ENCODE measurements at regions not wholly inside any gene's neighbourhood (a gene's known extent, or its start where the extent isn't known, plus 50 kb on each side); places are given as distances from the start of the nearest gene placed in this dataset.

DNA sequence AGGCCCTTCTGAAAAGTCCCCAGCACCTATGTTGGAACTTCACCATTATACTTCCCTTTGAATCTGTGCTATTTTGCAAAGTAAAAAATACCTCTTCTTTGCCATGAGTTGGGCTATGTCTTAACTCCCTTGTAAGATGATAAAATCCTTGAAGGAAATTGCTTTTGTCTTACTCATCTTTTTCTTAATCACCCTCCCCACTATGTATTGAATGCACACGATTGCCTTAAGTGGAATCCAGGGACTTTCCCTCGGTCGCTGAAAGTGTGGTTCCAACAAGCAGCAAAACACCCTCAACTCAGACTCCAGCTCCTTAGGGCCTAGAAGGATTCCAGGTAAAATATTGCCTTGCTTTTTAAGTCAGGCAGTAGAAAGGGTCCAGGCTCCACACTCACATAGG, 173.2 kb upstream of the ARL4C start:
- Mint-ChIP-seq H3K9me3 (no peaks in the 10 kb centered on the region), H3K4me1 (ENCODE audit: low read depth) (no peaks in the 10 kb centered on the region), H3K4me3 (no peak overlapping the region)

DNA sequence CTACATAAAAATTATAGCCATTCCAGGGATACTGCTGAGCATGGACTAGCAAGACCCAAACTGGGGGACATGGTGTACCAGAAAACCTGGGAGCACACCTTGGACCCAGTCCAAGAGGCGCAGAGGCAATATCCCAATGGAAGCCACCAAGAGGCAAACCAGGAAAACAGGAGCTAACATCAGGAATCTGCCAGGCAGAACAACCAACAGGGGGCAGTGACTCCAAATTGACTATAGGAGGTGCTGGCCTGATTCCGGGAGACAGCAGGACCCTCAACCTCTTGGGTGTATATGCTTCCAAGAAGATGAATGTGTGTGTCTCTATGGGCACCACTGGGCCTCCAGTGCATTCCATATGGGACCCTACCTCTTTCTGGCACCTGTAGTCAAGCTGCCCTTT, 172.7 kb upstream of the ARL4C start:
- H3K4me3 Mint-ChIP-seq, result no peak overlapping the region
- no peaks in the 10 kb centered on the region for H3K9me3 Mint-ChIP-seq
- no peak for ATAC-seq
- DNase-seq, result no peak
- no peaks in the 10 kb centered on the region for H3K36me3 Mint-ChIP-seq (ENCODE audit: insufficient read depth)
- H3K27me3 Mint-ChIP-seq (ENCODE audit: low read depth), result peaks cover 21% of the 10 kb centered on the region
- no peaks in the 10 kb centered on the region for H3K4me1 Mint-ChIP-seq (ENCODE audit: low read depth)

More for the DNA sequence above, 173.2 kb upstream of the ARL4C start:
- ATAC-seq (no peak), DNase-seq (no peak)
- H3K27me3 Mint-ChIP-seq (ENCODE audit: low read depth), result peaks cover 21% of the 10 kb centered on the region
- H3K36me3 Mint-ChIP-seq (ENCODE audit: insufficient read depth), result no peaks in the 10 kb centered on the region

DNA sequence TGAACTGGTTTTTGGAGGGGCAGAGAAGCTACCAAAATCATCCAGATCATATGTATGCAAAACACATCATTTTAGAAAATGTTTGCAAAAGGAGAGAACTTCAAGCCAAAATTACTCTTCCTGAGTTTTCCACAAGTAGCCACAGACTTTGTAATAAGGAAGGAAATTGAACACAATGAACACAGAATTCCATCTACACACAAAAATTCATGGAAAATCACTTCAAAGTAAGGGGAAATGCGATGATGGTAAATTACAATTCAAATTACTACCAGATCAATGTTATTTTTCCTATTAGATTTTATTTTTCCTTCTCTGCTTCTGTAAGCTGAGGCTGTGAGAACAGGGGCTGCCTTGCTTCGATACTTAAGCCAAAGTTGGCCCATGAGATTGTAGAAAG, 172.1 kb upstream of the ARL4C start:
- Mint-ChIP-seq H3K9me3 (peaks cover 6% of the 10 kb centered on the region), H3K4me3 (no peak overlapping the region), H3K36me3 (ENCODE audit: insufficient read depth) (no peaks in the 10 kb centered on the region), H3K27me3 (ENCODE audit: low read depth) (peaks cover 20% of the 10 kb centered on the region), H3K4me1 (ENCODE audit: low read depth) (no peaks in the 10 kb centered on the region)
- no peak for ATAC-seq
- no peak for DNase-seq

DNA sequence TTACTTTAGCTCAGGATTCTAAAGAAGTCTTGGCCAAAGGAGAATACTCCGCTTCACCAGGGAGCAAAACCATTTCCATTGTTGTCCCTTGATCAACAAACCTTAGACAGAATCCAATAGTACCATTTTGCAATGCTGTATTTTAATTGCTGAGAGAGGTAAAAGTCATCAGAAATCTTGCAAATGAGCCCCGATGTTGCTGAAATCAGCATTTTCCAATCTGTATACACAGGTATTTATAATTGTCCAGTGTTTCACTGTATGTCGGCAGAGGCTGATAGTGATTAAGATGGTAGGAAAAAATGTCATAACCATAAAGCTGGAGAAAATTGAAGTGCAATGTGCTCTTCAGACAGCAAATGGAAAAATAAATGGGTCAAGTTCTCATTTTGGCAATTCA, 170.0 kb upstream of the ARL4C start:
- Mint-ChIP-seq H3K4me1 (ENCODE audit: low read depth) (no peaks in the 10 kb centered on the region), H3K27me3 (ENCODE audit: low read depth) (peaks cover 20% of the 10 kb centered on the region), H3K4me3 (no peak overlapping the region), H3K36me3 (ENCODE audit: insufficient read depth) (no peaks in the 10 kb centered on the region), H3K9me3 (peaks cover 11% of the 10 kb centered on the region)
- ATAC-seq (no peak), DNase-seq (no peak)

DNA sequence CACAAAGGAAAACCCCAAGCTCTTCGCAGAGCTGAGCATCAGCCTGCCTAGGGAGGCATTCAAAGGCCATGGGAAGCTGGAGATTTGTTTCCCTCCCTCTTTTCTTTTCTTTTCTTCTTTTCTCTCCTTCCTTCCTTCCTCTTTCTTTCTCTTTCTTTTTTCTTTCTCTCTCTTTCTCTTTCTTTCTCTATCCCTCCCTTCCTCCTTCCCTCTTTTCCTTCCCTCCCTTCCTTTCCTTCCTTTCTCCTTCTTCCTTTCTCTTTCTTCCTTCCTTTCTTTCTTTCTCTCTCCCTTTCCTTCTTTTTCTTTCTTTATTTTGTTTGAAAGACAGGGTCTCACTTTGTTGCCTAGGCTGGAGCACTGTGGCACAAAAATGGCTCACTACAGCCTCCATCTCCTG, 168.4 kb upstream of the ARL4C start:
- H3K27me3 Mint-ChIP-seq (ENCODE audit: low read depth), result peaks cover 20% of the 10 kb centered on the region
- peaks cover 11% of the 10 kb centered on the region for H3K9me3 Mint-ChIP-seq
- no peak overlapping the region for H3K4me3 Mint-ChIP-seq
- H3K4me1 Mint-ChIP-seq (ENCODE audit: low read depth), result no peaks in the 10 kb centered on the region
- ATAC-seq, result no peak
- no peak for DNase-seq
- no peaks in the 10 kb centered on the region for H3K36me3 Mint-ChIP-seq (ENCODE audit: insufficient read depth)

DNA sequence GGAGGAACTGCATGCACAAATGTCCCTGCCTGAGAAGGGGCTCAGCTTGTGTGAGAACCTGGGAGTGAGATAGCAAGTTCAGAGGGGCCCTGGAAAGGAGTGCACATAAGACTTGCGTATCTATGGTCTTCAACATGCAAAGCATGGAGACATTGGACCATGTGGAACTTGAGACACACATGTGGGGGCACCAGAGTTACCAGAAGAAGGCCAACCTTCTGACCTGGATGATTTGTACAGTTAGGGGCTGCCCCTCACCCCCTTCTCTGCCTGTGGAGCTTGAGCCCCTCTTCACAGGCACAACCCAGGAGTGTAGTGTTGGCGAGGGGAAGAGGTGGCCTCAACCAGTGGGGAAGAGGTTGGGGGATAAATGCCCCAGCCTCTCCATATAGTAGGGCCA, 165.0 kb upstream of the ARL4C start:
- Mint-ChIP-seq H3K4me3 (no peak overlapping the region), H3K4me1 (ENCODE audit: low read depth) (no peaks in the 10 kb centered on the region), H3K27me3 (ENCODE audit: low read depth) (peaks cover 7% of the 10 kb centered on the region), H3K9me3 (peaks cover 23% of the 10 kb centered on the region), H3K36me3 (ENCODE audit: insufficient read depth) (no peaks in the 10 kb centered on the region)
- no peak for DNase-seq
- no peak for ATAC-seq

DNA sequence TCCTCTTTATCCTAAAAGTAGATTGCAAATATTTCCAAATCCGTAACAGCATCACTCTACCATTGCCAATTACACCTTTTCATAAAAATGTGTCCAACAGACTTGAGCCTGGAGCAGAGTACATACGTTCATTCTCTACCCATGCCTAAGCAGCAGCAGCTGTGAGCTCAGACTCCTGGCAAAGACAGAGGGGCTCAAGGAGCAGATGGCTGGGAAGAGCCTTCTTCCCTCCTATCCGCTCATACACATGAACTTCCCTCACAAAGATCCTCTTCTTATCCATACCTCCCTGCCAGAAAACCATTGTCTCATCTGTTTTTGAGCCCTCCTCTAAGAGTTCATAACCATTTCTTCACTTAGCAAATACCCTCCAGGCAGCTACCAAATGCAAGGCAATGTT, 164.3 kb upstream of the ARL4C start:
- H3K27me3 Mint-ChIP-seq (ENCODE audit: low read depth), result peaks cover 4% of the 10 kb centered on the region
- H3K4me3 Mint-ChIP-seq, result no peak overlapping the region
- H3K4me1 Mint-ChIP-seq (ENCODE audit: low read depth), result no peaks in the 10 kb centered on the region
- no peak for ATAC-seq
- no peaks in the 10 kb centered on the region for H3K36me3 Mint-ChIP-seq (ENCODE audit: insufficient read depth)
- DNase-seq, result no peak
- H3K9me3 Mint-ChIP-seq, result peaks cover 23% of the 10 kb centered on the region

DNA sequence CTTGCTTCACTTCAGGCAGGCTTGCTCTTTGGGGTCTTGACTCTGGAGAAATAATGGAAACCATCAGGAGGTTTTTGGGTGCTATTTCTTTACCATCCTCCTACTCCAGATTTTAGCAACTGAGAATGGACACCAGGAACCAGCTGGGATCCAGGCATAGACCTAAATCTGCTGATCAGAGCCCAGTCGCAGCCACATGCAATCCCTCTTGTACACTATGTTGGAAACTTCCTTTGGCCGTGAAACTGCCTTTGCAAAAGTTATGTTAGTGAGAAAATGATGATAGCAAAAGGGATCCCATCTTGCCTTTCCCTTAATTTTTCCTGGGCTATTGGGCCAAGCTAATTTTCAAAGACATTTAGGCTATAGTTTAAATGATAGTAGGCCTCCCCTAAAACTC, 158.8 kb upstream of the ARL4C start:
- no peak for ATAC-seq
- no peak for DNase-seq

DNA sequence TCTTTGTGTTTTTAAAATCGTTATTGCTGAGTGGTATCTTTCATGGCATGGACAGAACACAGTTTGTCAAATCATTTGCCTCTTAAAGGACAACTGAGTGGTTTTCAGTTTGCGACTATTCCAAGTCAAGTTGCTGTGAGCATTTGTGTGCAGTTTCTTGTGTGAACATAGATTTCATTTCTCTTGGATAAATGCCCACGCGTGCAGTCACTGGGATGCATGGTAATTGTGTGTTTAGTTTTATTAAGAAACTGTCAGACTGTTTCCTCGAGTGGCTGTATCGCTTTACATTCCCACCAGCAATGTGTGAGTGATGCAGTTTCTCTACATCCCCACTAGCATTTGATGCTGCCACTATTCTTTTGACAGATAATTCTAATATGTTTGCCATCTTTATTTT, 154.0 kb upstream of the ARL4C start:
- ATAC-seq (no peak), DNase-seq (no peak)
- no peaks in the 10 kb centered on the region for H3K9me3 Mint-ChIP-seq
- H3K36me3 Mint-ChIP-seq (ENCODE audit: insufficient read depth), result no peaks in the 10 kb centered on the region
- no peaks in the 10 kb centered on the region for H3K4me1 Mint-ChIP-seq (ENCODE audit: low read depth)
- H3K27me3 Mint-ChIP-seq (ENCODE audit: low read depth), result peaks cover 34% of the 10 kb centered on the region
- H3K4me3 Mint-ChIP-seq, result no peak overlapping the region

More for the DNA sequence above, 158.8 kb upstream of the ARL4C start:
- no peak overlapping the region for H3K4me3 Mint-ChIP-seq
- peaks cover 12% of the 10 kb centered on the region for H3K9me3 Mint-ChIP-seq
- H3K4me1 Mint-ChIP-seq (ENCODE audit: low read depth), result no peaks in the 10 kb centered on the region
- H3K36me3 Mint-ChIP-seq (ENCODE audit: insufficient read depth), result no peaks in the 10 kb centered on the region
- peaks cover 30% of the 10 kb centered on the region for H3K27me3 Mint-ChIP-seq (ENCODE audit: low read depth)

DNA sequence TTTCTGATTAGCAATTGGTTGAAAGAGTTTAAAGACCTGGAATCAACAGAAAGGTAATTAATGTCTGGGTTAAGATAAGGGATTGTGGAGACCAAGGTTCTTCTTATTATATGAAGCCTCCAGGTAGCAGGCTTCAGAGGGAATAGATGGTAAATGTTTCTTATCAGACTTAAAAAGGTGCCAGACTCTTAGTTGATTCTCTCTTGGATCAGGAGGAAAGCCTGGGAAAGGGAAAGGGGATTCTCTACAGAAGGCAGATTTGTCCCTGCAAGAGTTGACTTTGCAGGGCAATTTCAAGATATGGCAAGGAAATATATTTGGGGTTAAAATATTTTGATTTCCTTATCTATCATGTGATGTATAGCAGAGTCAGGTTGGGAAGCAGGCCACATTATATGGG, 153.1 kb upstream of the ARL4C start:
- Mint-ChIP-seq H3K4me3 (no peak overlapping the region), H3K9me3 (no peaks in the 10 kb centered on the region), H3K4me1 (ENCODE audit: low read depth) (no peaks in the 10 kb centered on the region), H3K27me3 (ENCODE audit: low read depth) (peaks cover 32% of the 10 kb centered on the region), H3K36me3 (ENCODE audit: insufficient read depth) (no peaks in the 10 kb centered on the region)
- DNase-seq, result no peak
- ATAC-seq, result no peak

DNA sequence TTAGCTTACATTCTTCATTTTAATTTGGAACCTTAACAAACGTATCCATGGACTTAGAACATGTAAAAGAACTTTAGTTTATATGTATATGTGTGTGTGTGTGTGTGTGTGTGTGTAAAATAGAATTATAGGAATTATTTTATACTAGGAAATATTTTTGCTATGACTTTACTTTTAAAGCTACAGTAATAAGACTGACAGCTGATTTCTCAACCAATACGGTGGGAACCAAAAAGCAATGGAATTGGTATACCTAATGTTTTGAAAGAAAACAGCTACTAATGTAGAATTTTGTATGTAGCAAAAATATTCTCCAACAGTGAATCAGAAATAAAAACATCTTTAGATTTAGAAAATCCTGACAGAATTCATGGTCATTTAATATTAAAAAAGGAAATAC, 146.5 kb upstream of the ARL4C start:
- Mint-ChIP-seq H3K4me3 (no peak overlapping the region), H3K4me1 (ENCODE audit: low read depth) (no peaks in the 10 kb centered on the region), H3K27me3 (ENCODE audit: low read depth) (peaks cover 15% of the 10 kb centered on the region), H3K36me3 (ENCODE audit: insufficient read depth) (no peaks in the 10 kb centered on the region), H3K9me3 (peaks cover 14% of the 10 kb centered on the region)
- no peak for DNase-seq
- no peak for ATAC-seq

DNA sequence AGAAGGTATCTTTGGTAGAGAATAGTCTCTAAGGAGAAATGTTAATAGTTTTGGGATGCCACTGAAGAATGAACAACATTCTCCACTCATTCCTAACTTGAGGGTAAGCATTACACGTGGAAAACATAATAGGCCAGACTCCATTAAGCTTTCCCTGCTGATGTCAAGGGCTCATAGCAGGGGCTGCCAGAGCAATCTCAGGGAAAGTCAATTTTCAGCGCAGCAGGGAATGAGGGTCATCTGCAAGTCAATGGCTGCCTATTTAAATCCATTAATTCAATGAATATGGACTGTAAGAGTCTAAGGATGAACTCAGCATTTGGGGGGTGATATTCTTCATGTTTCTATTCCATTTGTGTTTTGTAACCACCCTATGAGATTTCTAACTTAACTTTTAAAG, 144.2 kb upstream of the ARL4C start:
- Mint-ChIP-seq H3K4me1 (ENCODE audit: low read depth) (no peaks in the 10 kb centered on the region), H3K27me3 (ENCODE audit: low read depth) (peaks cover 15% of the 10 kb centered on the region), H3K36me3 (ENCODE audit: insufficient read depth) (no peaks in the 10 kb centered on the region), H3K9me3 (peaks cover 14% of the 10 kb centered on the region), H3K4me3 (no peak overlapping the region)
- DNase-seq, result no peak
- ATAC-seq, result no peak

DNA sequence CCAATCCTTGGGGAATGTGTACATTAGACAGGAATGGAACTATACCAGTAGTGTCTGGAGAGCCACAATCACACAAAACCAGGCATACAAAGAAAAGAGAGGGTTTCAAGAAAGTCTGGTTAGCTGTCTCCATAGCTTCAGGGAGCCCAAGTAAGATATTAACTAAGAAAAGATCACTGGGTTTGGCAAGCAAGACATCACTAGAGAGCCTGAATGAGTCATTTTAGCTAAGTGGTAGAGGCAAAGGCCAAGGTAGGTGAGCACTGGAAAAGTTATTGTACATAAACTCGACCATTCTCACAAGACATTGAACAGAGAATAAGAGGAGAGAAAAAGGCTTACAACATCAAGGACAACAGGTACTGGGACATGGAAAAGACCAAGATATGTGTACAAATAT, 143.8 kb upstream of the ARL4C start:
- Mint-ChIP-seq H3K36me3 (ENCODE audit: insufficient read depth) (no peaks in the 10 kb centered on the region), H3K27me3 (ENCODE audit: low read depth) (peaks cover 15% of the 10 kb centered on the region), H3K4me1 (ENCODE audit: low read depth) (no peaks in the 10 kb centered on the region), H3K4me3 (no peak overlapping the region), H3K9me3 (peaks cover 14% of the 10 kb centered on the region)
- ATAC-seq (no peak), DNase-seq (no peak)

DNA sequence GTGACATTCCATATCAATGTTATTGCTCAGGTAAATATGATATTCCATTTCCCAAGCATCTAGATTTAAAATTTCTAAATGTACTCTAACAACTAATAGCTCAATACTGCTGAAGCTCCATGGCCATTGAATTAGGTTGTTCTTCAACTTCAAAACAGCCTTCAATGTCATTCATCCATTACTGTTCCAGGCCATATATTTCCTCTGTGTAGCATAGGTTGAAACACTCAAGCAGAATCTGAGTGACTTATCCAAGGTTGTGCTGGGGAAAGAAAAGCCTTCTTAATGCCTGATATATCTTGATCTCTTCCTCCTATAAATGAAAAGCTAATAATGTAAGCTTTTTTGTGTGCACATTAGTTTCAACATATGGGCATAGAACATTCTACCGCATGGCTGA, 142.1 kb upstream of the ARL4C start:
- no peak for ATAC-seq
- DNase-seq, result no peak
- H3K9me3 Mint-ChIP-seq, result peaks cover 14% of the 10 kb centered on the region

DNA sequence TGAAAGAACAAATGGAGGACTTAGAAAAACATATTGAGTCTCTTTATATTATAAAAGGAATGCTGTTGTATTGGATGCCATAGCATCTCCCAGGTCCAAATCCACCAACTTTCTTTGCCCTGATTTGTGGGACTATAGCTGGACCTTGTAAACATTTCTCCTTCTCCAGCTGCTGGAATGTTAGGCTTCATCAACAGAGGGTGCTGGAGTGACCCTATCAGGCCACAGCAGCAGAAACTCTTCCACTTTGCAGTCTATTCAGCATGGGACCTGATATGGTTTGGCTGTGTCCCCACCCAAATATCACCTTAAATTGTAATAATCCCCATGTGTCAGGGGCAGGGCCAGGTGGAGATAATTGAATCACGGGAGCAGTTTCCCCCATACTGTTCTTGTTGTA, 138.4 kb upstream of the ARL4C start:
- no peak overlapping the region for H3K4me3 Mint-ChIP-seq
- no peaks in the 10 kb centered on the region for H3K9me3 Mint-ChIP-seq
- H3K4me1 Mint-ChIP-seq (ENCODE audit: low read depth), result no peaks in the 10 kb centered on the region
- H3K27me3 Mint-ChIP-seq (ENCODE audit: low read depth), result peaks cover 13% of the 10 kb centered on the region
- DNase-seq (no peak), ATAC-seq (no peak)
- no peaks in the 10 kb centered on the region for H3K36me3 Mint-ChIP-seq (ENCODE audit: insufficient read depth)

More for the DNA sequence above, 142.1 kb upstream of the ARL4C start:
- Mint-ChIP-seq H3K4me3 (no peak overlapping the region), H3K4me1 (ENCODE audit: low read depth) (no peaks in the 10 kb centered on the region), H3K27me3 (ENCODE audit: low read depth) (peaks cover 15% of the 10 kb centered on the region), H3K36me3 (ENCODE audit: insufficient read depth) (no peaks in the 10 kb centered on the region)

DNA sequence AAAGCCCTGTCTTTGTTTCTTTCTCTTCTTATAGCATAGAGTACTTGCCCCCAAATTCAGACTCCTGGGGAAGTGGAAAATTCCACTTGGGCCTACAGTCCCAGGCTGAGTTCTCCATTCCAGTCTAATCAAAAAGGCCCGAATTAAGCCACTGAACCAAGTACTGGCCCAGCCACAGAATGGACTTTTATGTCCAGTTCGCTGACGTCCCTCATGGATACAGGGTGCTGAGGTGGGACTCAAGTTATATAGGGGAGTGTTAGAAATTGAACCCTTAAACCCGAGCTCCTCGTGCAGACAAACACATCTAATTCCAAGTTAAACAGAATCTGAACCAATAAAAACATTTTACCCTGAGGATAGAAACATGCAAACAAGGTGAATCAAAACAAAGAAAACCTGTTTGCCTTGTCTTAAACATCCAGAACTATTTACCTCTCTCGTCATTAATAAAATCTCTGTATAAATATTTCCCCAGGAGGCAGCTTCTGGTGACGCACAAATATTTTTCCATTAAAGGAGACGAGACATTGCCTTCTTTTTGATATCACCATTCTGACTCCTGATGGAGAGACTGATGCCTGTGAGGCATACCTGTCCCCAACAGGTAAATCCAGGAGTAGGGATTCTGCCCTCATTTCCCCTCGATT, 136.8 kb upstream of the ARL4C start:
- H3K4me3 Mint-ChIP-seq, result no peak overlapping the region
- peaks cover 10% of the 10 kb centered on the region for H3K27me3 Mint-ChIP-seq (ENCODE audit: low read depth)

More for the DNA sequence above, 136.8 kb upstream of the ARL4C start:
- DNase-seq (no peak), ATAC-seq (no peak)
- no peaks in the 10 kb centered on the region for H3K36me3 Mint-ChIP-seq (ENCODE audit: insufficient read depth)
- H3K9me3 Mint-ChIP-seq, result no peaks in the 10 kb centered on the region
- no peaks in the 10 kb centered on the region for H3K4me1 Mint-ChIP-seq (ENCODE audit: low read depth)

All from activated T-cell treated with anti-CD3 and anti-CD28 coated beads, Interleukin-2, amount 50 U/mL, for 4 hours (primary cell).